Activated CD8-positive, alpha-beta T cell treated with anti-CD3 and anti-CD28 coated beads for 36 hours (primary cell): ENCODE measurements at regions not wholly inside any gene's neighbourhood (a gene's known extent, or its start where the extent isn't known, plus 50 kb on each side); places are given as distances from the start of the nearest gene placed in this dataset.

Source experiments
- ATAC-seq: fragments of 200-7000 bp; cut with Tn5 transposase; one replicate; pipeline ENCODE4 v1.10.0; 2021; ENCODE audit warnings: mild to moderate bottlenecking, moderate library complexity
- CTCF ChIA-PET: fragments of 350-600 bp; sonication (Branson Sonifier 250); formaldehyde crosslinking; loops from one replicate; lab custom pipeline; 2021; ENCODE audit warnings: antibody characterized with exemption; lab: Charles Lee
- POLR2A ChIA-PET: fragments of 350-600 bp; sonication (Branson Sonifier 250); formaldehyde crosslinking; loops from one replicate; lab custom pipeline; 2021; ENCODE audit warnings: antibody characterized with exemption; lab: Charles Lee
- DNase-seq: peaks from one replicate; pipeline ENCODE4 v3.0.0-alpha.2; 2020
- H3K27ac Mint-ChIP-seq: one replicate; pipeline ENCODE4 v1.8.0; 2021; ENCODE audit warnings: mild to moderate bottlenecking, mixed read lengths
- H3K27me3 Mint-ChIP-seq: one replicate; pipeline ENCODE4 v1.8.0; 2021; ENCODE audit warnings: mixed read lengths
- H3K36me3 Mint-ChIP-seq: one replicate; pipeline ENCODE4 v1.8.0; 2021; ENCODE audit warnings: low read depth, mixed read lengths
- H3K4me1 Mint-ChIP-seq: one replicate; pipeline ENCODE4 v1.8.0; 2021; ENCODE audit warnings: low read depth, mixed read lengths
- H3K4me3 Mint-ChIP-seq: one replicate; pipeline ENCODE4 v1.8.0; 2021; ENCODE audit warnings: mild to moderate bottlenecking, moderate library complexity, mixed read lengths
- H3K9me3 Mint-ChIP-seq: one replicate; pipeline ENCODE4 v1.8.0; 2021; ENCODE audit warnings: mixed read lengths
- CTCF ChIP-seq: fragments of 200-600 bp; IDR thresholded peaks from one replicate; pipeline ENCODE4 v1.8.0; 2022; ENCODE audit warnings: antibody characterized with exemption, mild to moderate bottlenecking
- intact Hi-C: fragments of 100-400 bp; cut with micrococcal nuclease; formaldehyde crosslinking; loops from one replicate; pipeline ENCODE4 v1.10.0; 2022

GRCh38 chr14:84998216-84998615 lies 531.7 kb upstream of the FLRT2 start:
- no peak for ATAC-seq
- Mint-ChIP-seq H3K36me3 (no peaks in the 10 kb centered on the region), H3K27ac (no peak overlapping the region), H3K4me3 (no peak overlapping the region), H3K27me3 (no peaks in the 10 kb centered on the region), H3K4me1 (no peaks in the 10 kb centered on the region), H3K9me3 (peaks cover 4% of the 10 kb centered on the region)
- no peak for DNase-seq
- TF ChIP-seq CTCF: no peak
- intact Hi-C loops: no loop called here
- CTCF ChIA-PET: no interaction called here
- POLR2A ChIA-PET: no interaction called here

GRCh38 chr14:85002846-85003245 lies 527.1 kb upstream of the FLRT2 start:
- DNase-seq: no peak
- H3K4me3 Mint-ChIP-seq: no peak overlapping the region
- ChIA-PET POLR2A (no interaction called here), CTCF (no interaction called here)
- no peak overlapping the region for H3K27ac Mint-ChIP-seq
- no peaks in the 10 kb centered on the region for H3K27me3 Mint-ChIP-seq
- no peaks in the 10 kb centered on the region for H3K4me1 Mint-ChIP-seq
- peaks cover 5% of the 10 kb centered on the region for H3K9me3 Mint-ChIP-seq
- TF ChIP-seq CTCF: no peak
- ATAC-seq: no peak
- intact Hi-C loops: no loop called here
- no peaks in the 10 kb centered on the region for H3K36me3 Mint-ChIP-seq

- no peak overlapping the region for H3K4me3 Mint-ChIP-seq
- H3K9me3 Mint-ChIP-seq: peaks cover 8% of the 10 kb centered on the region
- no peak overlapping the region for H3K27ac Mint-ChIP-seq
- CTCF ChIA-PET: no interaction called here
- intact Hi-C loops: no loop called here
- H3K36me3 Mint-ChIP-seq: no peaks in the 10 kb centered on the region
- no peaks in the 10 kb centered on the region for H3K4me1 Mint-ChIP-seq
- no peak for TF ChIP-seq CTCF
- POLR2A ChIA-PET: no interaction called here
- H3K27me3 Mint-ChIP-seq: no peaks in the 10 kb centered on the region
- no peak for ATAC-seq
- DNase-seq: no peak
Measured at GRCh38 chr14:85003805-85004204, 526.1 kb upstream of the FLRT2 start.

- intact Hi-C loops: no loop called here
- ChIA-PET CTCF (no interaction called here), POLR2A (interaction anchor here (0.6 kb wide), 1 partner anchor 548 kb away, joined by 3 read pairs; no protein-coding TSS in a partner anchor)
- DNase-seq (no peak), ATAC-seq (no peak)
- Mint-ChIP-seq H3K9me3 (peaks cover 10% of the 10 kb centered on the region), H3K27me3 (no peaks in the 10 kb centered on the region), H3K4me1 (no peaks in the 10 kb centered on the region), H3K36me3 (no peaks in the 10 kb centered on the region), H3K27ac (no peak overlapping the region), H3K4me3 (no peak overlapping the region)
- TF ChIP-seq CTCF: no peak
Measured at GRCh38 chr14:85009506-85009905, 520.4 kb upstream of the FLRT2 start.

- intact Hi-C loops: no loop called here
- Mint-ChIP-seq H3K9me3 (peaks cover 10% of the 10 kb centered on the region), H3K27ac (no peak overlapping the region), H3K4me1 (no peaks in the 10 kb centered on the region), H3K4me3 (no peak overlapping the region), H3K36me3 (no peaks in the 10 kb centered on the region), H3K27me3 (no peaks in the 10 kb centered on the region)
- TF ChIP-seq CTCF: no peak
- ATAC-seq (no peak), DNase-seq (no peak)
- ChIA-PET POLR2A (no interaction called here), CTCF (interaction anchor here (0.7 kb wide), 2 partner anchors 17 to 206 kb away, joined by 3 read pairs; no protein-coding TSS in a partner anchor)
Measured at GRCh38 chr14:85010186-85010585, 519.8 kb upstream of the FLRT2 start.
